Astrocyte of the spinal cord (primary cell): ENCODE measurements at regions not wholly inside any gene's neighbourhood (a gene's known extent, or its start where the extent isn't known, plus 50 kb on each side); places are given as distances from the start of the nearest gene placed in this dataset.

ENCODE experiments used
- DNase-seq: peaks from one replicate; pipeline ENCODE4 v3.0.0; 2011; ENCODE audit warnings: low read depth, low spot score
- H3K4me3 ChIP-seq: 2 replicates; pipeline ENCODE4 v1.5.1; 2011; ENCODE audit warnings: low read depth, mild to moderate bottlenecking, low read length, moderate library complexity
- in situ Hi-C: cut with HindIII; loops from 2 replicates; pipeline ENCODE4 v1.10.0; 2017; ENCODE audit warnings: low sequenced_read_pairs
- TF ChIP-seq, protein P1 (sequence below): IDR thresholded peaks from 2 replicates; pipeline ENCODE4 v1.5.1; 2012; ENCODE audit warnings: low read depth, mild to moderate bottlenecking, low read length, inconsistent platforms

DNA sequence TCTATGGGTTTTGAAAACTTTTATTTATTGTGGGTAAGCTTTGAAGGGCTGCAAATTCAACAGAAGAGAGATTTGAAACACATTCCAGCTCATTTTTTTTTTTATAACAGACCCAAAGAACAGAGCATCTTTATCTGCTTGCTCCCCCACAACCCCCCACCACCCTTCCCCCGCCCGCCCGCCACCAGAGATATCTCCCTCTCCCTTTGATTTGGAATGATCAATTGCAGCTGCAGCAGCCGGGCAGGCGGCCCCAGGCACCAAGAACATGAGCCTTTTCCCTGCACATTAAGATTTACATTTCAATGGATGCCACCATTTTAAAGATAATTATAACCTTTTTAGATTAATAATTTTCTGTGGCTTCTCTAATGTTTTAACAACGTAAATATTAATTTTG, 510.9 kb downstream of the ZNF608 start:
- H3K4me3 ChIP-seq = no peak overlapping the region
- DNase-seq = no peak
- TF ChIP-seq, protein P1, sequence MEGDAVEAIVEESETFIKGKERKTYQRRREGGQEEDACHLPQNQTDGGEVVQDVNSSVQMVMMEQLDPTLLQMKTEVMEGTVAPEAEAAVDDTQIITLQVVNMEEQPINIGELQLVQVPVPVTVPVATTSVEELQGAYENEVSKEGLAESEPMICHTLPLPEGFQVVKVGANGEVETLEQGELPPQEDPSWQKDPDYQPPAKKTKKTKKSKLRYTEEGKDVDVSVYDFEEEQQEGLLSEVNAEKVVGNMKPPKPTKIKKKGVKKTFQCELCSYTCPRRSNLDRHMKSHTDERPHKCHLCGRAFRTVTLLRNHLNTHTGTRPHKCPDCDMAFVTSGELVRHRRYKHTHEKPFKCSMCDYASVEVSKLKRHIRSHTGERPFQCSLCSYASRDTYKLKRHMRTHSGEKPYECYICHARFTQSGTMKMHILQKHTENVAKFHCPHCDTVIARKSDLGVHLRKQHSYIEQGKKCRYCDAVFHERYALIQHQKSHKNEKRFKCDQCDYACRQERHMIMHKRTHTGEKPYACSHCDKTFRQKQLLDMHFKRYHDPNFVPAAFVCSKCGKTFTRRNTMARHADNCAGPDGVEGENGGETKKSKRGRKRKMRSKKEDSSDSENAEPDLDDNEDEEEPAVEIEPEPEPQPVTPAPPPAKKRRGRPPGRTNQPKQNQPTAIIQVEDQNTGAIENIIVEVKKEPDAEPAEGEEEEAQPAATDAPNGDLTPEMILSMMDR = no peak
- in situ Hi-C loops = no loop called here

DNA sequence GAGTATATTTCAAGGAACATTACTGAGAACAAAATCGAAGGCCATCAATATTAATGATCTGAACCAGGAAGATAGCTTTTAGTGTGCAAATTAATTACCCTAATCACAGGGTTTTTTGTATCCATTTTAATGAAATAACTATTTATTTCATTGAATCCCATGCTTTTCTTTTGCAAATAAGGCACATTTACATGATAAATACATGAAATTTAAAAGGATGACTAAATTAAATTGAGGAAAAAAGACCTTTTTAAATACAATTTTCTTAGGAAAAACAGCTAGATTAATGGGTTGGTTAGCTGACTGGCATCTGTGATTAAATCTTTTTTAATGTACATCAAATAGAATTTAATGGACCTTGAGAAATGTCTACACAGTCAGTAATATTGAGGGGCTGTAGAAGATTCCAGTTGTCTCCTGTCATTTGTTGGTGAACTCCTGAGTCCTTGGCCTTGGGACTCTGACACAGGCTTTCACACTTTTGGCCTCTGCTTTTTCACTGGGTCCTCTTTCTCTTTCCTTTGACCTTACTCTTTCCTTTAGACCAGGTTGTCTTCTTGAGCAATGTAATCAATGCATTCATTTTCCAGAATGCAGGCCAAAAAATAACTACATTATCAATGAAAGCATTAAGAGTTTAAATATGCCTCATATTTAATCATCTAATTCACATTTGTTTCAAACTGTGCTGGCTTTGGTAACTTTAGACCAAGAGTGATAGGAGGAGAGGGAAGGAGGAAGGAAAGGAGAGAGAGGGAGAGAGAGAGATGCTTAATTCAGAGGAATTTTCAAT, 511.5 kb downstream of the ZNF608 start:
- in situ Hi-C loops = no loop called here
- no peak overlapping the region for H3K4me3 ChIP-seq
- no peak for DNase-seq
- TF ChIP-seq, protein P1 = no peak

DNA sequence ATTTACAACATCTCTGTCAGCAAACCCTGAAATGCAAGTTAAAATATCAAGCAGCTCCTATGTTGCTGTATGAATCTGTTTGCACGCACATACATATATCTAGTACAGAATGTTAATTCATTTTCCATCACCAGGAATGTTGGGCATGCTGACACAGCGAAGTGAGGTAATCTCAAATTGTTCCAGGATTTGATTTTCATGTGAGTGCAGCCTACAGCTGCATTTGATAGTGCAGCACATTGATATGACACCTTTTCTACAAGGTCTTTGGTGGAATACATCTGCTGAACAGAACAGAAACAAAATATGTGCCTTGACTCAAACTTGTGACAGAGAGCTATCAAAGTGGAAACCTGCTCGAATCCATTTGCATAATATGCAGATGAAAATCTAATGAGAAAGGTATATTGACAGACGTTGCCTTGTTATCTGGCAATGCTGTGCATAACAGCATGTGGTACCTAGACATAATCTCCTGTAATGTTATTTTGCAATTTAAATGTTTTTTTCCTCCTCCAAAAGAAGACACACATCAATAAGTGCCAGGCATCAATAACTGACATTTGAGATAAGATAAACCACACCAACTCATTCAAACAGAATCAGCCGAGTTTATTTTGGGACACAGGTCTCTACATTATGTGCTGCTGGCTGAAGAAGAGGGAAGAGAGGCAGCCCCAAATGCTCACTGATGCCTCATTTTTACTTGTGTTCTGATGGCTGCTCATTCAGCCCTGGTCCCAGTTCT, 512.2 kb downstream of the ZNF608 start:
- TF ChIP-seq, protein P1 = no peak
- in situ Hi-C loops = no loop called here
- H3K4me3 ChIP-seq = no peak overlapping the region
- DNase-seq = no peak

DNA sequence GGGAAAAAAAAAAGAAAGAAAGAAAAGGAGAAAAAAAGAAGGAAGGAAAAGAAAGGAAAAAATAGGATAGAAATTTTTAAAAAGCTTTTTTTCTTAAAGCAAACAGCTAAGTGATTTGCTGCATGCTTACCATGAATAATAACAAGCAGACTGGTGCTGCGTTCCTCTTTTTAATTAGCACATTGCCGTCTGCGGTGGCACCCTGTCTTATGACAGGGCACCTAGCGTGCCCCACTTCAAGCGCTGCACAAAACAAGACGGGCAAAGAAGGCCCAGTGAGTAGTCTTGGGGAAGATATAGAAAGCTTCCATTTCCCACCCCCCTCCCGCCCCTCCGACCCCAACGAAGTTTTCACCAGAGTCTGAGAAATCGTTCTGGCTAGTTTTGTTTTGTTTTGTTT, 513.9 kb downstream of the ZNF608 start:
- TF ChIP-seq, protein P1 = no peak
- in situ Hi-C loops = no loop called here
- DNase-seq = no peak
- no peak overlapping the region for H3K4me3 ChIP-seq

DNA sequence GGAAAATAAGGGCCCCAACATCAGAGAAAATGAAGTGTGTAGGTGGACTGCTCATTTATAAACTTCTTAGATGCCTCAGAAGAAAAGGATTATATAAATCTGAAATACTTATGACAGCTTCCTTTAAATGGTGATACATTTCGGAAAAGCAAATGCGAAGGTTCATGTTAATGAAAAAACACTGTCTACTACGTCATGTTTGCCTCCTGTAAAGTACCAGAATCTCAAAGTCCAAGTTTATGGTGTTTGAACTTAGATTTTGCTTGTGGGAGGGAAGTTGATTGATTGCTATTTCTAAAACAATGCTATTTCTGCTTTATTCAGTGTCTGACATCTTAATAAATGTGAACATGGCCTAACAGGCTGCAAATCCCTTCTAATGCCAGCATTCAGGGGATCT, 514.6 kb downstream of the ZNF608 start:
- DNase-seq = no peak
- TF ChIP-seq, protein P1 = no peak
- in situ Hi-C loops = no loop called here

DNA sequence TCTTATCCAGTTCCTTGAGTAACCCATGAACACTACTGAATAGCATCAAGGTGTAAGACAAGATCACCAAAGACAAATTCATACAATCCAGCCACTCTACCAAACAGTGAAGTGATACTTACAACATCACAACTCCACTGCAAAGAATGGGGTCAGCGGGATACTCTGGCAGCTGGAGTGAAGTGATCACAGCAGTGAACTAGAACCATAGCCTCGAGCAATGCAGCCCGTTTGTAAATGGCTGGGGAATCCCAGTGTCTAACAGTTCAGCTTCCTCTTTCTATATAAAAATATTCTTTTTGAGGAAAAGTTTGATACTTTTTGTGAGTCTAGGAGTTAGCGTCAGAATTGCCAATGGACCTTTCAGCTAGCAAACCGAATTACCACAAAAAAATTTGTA, 515.2 kb downstream of the ZNF608 start:
- no peak overlapping the region for H3K4me3 ChIP-seq
- in situ Hi-C loops = no loop called here
- TF ChIP-seq, protein P1 = no peak
- no peak for DNase-seq

More for the DNA sequence above, 514.6 kb downstream of the ZNF608 start:
- H3K4me3 ChIP-seq = no peak overlapping the region
